HG02798 (cell line): ENCODE measurements at regions not wholly inside any gene's neighbourhood (a gene's known extent, or its start where the extent isn't known, plus 50 kb on each side); places are given as distances from the start of the nearest gene placed in this dataset.
"Not testable (repeated sequence)": the region's sequence is repeated elsewhere in the genome, so short reads cannot be mapped to it uniquely, and the experiment has no call there.

Source experiments
- ATAC-seq: cut with Tn5 transposase; IDR thresholded peaks from one replicate; pipeline ENCODE4 v1.9.1; 2021; ENCODE audit warnings: mild to moderate bottlenecking; ENCODE audit not compliant: unreplicated experiment, poor library complexity

GRCh38 chr7:15143936-15144335 is 241.4 kb upstream of the DGKB start:
- no peak for ATAC-seq

GRCh38 chr7:15143121-15143520 is 240.6 kb upstream of the DGKB start:
- no peak for ATAC-seq

GRCh38 chr7:15140431-15140830 is 237.9 kb upstream of the DGKB start:
- ATAC-seq, result no peak

GRCh38 chr7:15131661-15132060 is 229.1 kb upstream of the DGKB start:
- ATAC-seq, result no peak

GRCh38 chr7:15130666-15131541 is 228.4 kb upstream of the DGKB start:
- no peak for ATAC-seq

DNA sequence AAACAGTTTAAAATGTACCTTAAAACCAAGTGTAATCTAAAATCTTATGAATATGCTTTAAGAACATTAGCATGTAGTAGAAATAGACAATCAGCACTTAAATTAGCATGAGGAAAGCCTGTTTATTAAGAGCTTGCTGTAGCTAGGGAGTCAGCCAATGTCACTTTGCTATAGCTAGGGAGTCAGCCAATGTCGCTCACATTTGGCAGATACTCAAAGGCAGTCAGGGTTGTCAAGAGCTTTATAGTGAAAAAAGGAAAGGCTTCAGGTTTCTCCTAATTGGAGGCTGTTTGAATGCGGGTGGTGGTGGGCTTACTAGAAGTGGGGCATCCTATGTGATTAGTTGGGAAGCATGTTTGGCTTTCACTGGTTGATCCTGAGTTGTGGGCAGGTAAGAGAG is 226.2 kb upstream of the DGKB start:
- no peak for ATAC-seq

DNA sequence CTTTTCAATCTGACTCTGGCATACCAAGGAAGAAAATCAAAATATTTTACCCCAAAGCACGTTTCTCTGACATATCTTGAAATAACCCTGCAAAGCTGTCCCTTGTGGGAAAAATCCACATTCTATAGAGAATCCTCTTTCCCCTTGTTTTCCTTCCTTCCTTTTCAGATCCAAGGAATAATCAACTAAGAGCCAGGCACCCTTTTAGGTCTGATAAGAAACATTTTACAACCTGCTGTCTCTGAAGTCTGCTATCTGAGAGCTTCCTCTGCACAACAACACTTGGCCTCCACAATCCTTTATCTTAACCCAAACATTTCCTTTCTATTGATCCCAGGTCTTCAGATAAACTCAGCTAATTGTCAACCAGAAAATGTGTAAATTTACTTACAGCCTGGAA is 224.1 kb upstream of the DGKB start:
- ATAC-seq, result not testable (repeated sequence)

- ATAC-seq, result no peak
Observed at GRCh38 chr7:15123901-15124300, 221.3 kb upstream of the DGKB start.

- no peak for ATAC-seq
Observed at GRCh38 chr7:15113752-15114151, 211.2 kb upstream of the DGKB start.

DNA sequence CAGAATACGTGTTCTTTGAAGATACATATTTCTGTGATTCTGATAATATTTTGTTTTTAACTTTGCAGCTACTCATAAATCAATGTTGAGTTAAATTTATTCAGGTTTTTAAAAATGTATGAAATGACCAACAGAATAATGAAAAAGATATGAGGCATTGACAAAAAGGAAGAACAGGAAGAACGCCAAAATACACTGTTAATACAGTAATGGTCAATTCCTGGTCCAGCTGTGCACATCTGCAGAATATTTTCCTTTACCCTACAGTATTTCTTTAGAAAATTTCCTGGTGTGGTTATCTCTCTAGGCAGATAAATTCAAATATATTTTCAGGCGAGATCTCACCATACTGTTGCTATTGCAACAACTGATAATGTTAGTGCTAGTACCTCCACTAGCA is 203.2 kb upstream of the DGKB start:
- no peak for ATAC-seq

DNA sequence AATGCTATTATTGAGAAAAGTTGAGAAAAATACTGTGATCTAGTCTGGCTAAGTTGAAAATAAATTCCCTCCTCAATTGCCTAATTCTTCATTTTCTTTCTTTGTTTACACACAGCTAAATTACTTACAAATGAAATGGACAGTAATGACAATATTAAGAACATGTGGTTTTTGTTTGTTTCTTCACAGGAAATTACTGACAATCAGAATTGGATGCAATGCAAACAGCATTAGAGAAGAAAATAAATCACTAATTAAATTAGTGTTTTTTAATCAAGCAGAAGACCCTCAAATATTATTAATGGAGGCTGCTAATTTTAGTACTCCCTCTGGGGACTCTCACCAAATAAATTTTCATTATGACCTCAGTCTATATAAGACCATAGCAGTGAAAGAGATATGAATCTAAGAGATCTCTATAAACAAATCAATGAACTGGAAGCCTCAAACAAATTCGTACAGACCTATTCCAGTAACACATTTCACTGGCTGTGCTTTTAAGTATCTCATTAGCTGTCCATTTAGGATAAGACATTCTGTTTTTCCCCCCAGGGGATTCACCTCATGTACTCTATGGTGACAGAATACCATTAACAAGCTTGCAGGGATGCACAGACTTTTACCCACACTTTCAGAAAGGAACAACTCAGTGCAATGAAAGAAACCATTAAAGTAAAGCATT is 202.0 kb upstream of the DGKB start:
- ATAC-seq, result no peak

DNA sequence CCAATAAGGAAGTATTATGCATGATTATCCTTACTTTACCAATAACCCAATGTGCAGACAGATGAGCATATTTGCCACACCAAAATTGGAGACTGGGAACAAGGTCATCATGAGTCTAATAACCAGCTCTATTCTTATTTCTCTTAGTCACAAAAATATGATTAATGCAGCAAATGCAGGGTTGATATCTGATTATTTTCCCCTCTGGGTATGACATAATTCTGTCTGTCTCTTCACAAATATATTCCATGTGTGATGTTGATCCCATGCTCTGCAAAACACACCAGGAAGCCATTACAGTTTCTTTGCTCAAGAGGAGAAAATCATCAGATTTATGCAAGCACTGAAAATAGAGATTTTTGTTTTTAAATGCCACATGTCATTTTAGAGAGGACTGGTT is 196.5 kb upstream of the DGKB start:
- no peak for ATAC-seq

DNA sequence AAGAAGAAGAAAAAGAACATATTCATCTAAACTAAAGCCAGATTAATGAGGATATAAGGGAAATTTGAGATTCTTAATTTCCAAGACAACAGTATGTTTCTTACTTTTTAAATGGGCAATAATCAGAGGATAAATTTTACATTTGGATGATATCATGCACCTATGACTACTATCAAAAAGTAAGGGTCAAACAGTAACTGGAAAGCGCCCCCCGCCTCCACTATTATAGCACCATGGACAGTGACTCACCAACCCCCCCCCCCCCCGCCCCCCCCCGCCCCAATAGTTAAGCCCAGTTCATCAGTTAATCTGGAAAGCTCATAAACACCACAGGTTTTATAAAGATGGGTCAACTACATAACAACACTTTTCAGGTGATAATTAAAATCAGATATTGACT is 194.3 kb upstream of the DGKB start:
- ATAC-seq, result no peak

DNA sequence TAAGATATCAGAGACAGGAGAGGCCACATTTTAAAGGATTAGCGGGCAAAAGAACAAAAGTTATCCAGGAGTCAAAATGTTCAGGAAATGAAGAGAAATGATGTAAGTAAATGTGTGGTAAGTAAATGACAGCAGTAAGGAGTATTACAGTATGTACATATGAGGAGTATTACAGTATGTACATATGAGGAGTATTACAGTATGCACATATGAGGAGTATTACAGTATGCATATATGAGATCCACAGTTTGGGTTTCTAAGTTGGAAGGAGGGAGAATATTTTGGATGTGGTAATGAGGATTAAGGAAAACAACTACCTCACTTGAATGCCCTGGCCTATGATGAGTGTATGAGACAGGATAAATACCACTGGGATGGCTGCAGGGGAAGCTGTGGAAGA is 192.4 kb upstream of the DGKB start:
- no peak for ATAC-seq

GRCh38 chr7:15087771-15088170 is 185.2 kb upstream of the DGKB start:
- no peak for ATAC-seq

DNA sequence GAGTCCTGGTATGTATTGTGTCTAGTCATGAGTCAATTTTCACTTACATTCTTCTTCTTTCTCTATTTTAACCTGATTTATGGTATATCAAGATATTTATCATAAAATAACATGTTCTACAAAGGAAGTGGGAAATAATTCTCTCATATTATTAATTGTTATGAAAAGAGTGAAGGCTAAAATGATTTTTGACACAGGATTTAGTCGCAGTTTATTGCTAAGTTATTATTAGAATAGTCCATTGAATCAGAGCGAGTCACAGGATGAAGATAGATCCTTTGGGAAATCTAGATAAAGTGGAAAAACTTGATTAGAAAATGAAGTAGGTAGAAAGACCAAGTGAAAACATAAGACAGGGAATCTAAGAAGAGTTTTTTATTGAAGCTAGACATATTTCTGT is 184.3 kb upstream of the DGKB start:
- ATAC-seq, result no peak

DNA sequence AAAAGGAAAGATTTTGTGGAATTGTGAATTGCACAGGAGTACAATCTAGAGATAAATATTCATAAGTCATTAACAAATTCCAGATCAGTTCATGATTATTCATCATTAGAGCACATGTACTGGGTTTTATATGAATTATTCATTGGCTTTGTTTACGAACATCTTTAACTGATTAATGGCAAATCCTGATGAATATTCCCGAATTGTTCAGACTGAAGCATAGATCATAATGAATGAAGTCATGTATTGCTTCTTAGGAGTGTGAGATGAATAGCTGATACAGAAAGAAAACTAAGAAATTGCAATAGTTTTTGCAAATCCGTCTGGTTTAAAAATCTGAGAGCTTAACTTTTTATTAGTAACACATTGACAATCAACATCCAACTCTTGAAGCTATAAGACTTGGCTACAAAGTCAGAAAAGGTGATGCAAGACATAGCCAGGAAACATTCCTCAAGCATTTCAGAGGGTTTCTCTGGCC is 183.6 kb upstream of the DGKB start:
- ATAC-seq, result no peak

GRCh38 chr7:15085366-15085765 is 182.8 kb upstream of the DGKB start:
- ATAC-seq, result no peak

DNA sequence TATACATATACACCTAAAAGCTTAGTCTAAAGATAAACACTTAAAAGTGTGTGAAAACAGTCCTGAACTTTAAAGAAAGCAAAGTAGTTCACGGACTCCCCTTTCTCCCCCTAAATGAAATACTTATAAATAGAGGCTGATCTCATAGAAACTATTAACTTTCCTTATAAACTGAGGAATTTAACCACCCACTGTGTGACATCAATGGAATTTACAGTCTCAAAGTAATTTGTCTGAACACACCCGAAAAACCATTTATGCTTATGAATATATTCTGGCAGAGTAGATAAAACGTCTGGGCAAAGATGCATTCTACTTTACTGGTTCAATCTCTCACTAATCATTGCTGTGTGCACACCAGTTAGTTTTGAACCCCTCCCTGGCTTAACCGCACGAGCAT is 181.8 kb upstream of the DGKB start:
- no peak for ATAC-seq

DNA sequence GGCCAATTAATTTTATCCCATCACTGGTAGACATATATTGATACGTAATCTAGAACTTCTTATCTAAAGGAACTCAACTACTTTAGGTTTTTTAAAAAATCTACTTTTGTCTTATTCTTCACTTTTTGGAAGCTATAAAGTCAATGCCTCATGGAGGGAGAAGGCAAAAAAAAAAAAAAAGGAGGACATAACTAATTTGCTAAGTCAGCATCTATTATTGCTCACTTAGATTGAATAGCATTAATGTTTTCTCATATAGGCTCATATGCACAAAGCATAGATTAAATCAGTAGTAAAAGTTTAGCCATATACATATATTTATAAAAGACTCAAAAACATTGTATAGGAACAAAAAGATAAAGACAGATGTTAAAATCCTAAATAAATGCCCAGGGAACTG is 179.3 kb upstream of the DGKB start:
- ATAC-seq, result no peak

GRCh38 chr7:15073301-15073700 is 170.8 kb upstream of the DGKB start:
- ATAC-seq, result no peak

GRCh38 chr7:15068324-15068723 is 165.8 kb upstream of the DGKB start:
- ATAC-seq, result no peak
